ENCODE measurements at regions not wholly inside any gene's neighbourhood (a gene's known extent, or its start where the extent isn't known, plus 50 kb on each side); places are given as distances from the start of the nearest gene placed in this dataset.
"Not testable (repeated sequence)": the region's sequence is repeated elsewhere in the genome, so short reads cannot be mapped to it uniquely, and the experiment has no call there.

GRCh38 chr21:7916329-7917303 lies 2604.8 kb upstream of the TPTE start:
- H3K4me1 ChIP-seq (ENCODE audit: control insufficient read depth in 5 of 5, insufficient read depth in 5 of 5, low read length in 5 of 5), result no peaks in the 10 kb centered on the region
- H3K9ac ChIP-seq (ENCODE audit: low read length in 5 of 5), result no peak overlapping the region
- no peaks in the 10 kb centered on the region for H3K27me3 ChIP-seq (ENCODE audit: control insufficient read depth in 5 of 5, insufficient read depth in 4 of 5, low read length in 5 of 5)
- H3K4me3 ChIP-seq (ENCODE audit: low read depth in 1 of 5, low read length in 5 of 5), result peak overlapping the region in 2 of 5 donors; percentile 5 to 28
- no peaks in the 10 kb centered on the region for H3K36me3 ChIP-seq (ENCODE audit: control insufficient read depth in 5 of 5, insufficient read depth in 5 of 5, low read length in 5 of 5)
- peaks cover 0 to 41% (median 17%) of the 10 kb centered on the region in 5 donors for H3K9me3 ChIP-seq (ENCODE audit: control insufficient read depth in 5 of 5, low read length in 5 of 5)
- H3K27ac ChIP-seq (ENCODE audit: low read depth, low read length), result no peak overlapping the region

GRCh38 chr21:7917729-7918128 lies 2603.7 kb upstream of the TPTE start:
- Histone ChIP-seq H3K4me1 (ENCODE audit: control insufficient read depth in 5 of 5, insufficient read depth in 5 of 5, low read length in 5 of 5) (no peaks in the 10 kb centered on the region), H3K9ac (ENCODE audit: low read length in 5 of 5) (no peak overlapping the region), H3K4me3 (ENCODE audit: low read depth in 1 of 5, low read length in 5 of 5) (peak overlapping the region in 4 of 5 donors; percentile 0 to 7 (median 1)), H3K27ac (ENCODE audit: low read depth, low read length) (no peak overlapping the region), H3K36me3 (ENCODE audit: control insufficient read depth in 5 of 5, insufficient read depth in 5 of 5, low read length in 5 of 5) (no peaks in the 10 kb centered on the region), H3K9me3 (ENCODE audit: control insufficient read depth in 5 of 5, low read length in 5 of 5) (peaks cover 0 to 47% (median 28%) of the 10 kb centered on the region in 5 donors), H3K27me3 (ENCODE audit: control insufficient read depth in 5 of 5, insufficient read depth in 4 of 5, low read length in 5 of 5) (no peaks in the 10 kb centered on the region)

DNA sequence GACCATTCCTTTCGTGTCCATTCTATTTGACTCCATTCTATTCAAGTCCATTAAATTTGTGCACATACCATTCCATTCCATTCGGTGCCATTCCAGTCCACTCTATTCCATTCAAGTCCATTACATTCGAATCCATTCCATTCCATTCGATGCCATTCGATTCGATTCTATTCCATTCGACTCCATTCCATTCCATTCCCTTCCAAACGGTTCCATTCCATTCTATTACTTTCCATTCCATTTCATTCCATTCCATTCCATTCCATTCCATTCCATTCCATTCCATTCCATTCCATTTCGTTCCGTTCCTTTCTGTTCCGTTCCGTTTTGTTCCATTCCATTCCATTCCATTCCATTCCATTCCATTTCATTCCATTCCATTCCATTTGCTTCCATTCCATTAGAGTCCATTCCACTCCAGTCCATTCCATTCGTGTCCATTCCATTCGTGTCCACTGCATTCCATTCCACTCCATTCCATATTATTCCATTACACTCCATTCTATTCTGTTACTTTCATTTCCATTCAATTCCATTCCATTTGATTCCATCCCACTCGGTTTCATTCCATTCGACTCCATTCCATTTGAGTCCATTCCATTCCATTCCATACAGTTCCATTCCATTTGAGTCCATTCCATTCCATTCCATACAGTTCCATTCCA lies 2595.3 kb upstream of the TPTE start:
- H3K9ac ChIP-seq (ENCODE audit: low read length in 5 of 5); H3K4me1 ChIP-seq (ENCODE audit: control insufficient read depth in 5 of 5, insufficient read depth in 5 of 5, low read length in 5 of 5); H3K36me3 ChIP-seq (ENCODE audit: control insufficient read depth in 5 of 5, insufficient read depth in 5 of 5, low read length in 5 of 5); H3K27me3 ChIP-seq (ENCODE audit: control insufficient read depth in 5 of 5, insufficient read depth in 4 of 5, low read length in 5 of 5); H3K27ac ChIP-seq (ENCODE audit: low read depth, low read length): not testable (repeated sequence)
- H3K4me3 ChIP-seq (ENCODE audit: low read depth in 1 of 5, low read length in 5 of 5), result peak overlapping the region in 4 of 5 donors; percentile 1 to 13 (median 7)
- H3K9me3 ChIP-seq (ENCODE audit: control insufficient read depth in 5 of 5, low read length in 5 of 5), result peaks cover 8 to 67% (median 26%) of the 10 kb centered on the region in 5 donors

- H3K27me3 ChIP-seq (ENCODE audit: control insufficient read depth in 5 of 5, insufficient read depth in 4 of 5, low read length in 5 of 5); H3K36me3 ChIP-seq (ENCODE audit: control insufficient read depth in 5 of 5, insufficient read depth in 5 of 5, low read length in 5 of 5); H3K4me1 ChIP-seq (ENCODE audit: control insufficient read depth in 5 of 5, insufficient read depth in 5 of 5, low read length in 5 of 5); H3K27ac ChIP-seq (ENCODE audit: low read depth, low read length); H3K9ac ChIP-seq (ENCODE audit: low read length in 5 of 5): not testable (repeated sequence)
- peaks cover 14 to 85% (median 33%) of the 10 kb centered on the region in 5 donors for H3K9me3 ChIP-seq (ENCODE audit: control insufficient read depth in 5 of 5, low read length in 5 of 5)
- H3K4me3 ChIP-seq (ENCODE audit: low read depth in 1 of 5, low read length in 5 of 5), result peak overlapping the region in 3 of 5 donors; percentile 4 to 18 (median 5)
Measured at GRCh38 chr21:7928528-7928927, 2592.9 kb upstream of the TPTE start.

DNA sequence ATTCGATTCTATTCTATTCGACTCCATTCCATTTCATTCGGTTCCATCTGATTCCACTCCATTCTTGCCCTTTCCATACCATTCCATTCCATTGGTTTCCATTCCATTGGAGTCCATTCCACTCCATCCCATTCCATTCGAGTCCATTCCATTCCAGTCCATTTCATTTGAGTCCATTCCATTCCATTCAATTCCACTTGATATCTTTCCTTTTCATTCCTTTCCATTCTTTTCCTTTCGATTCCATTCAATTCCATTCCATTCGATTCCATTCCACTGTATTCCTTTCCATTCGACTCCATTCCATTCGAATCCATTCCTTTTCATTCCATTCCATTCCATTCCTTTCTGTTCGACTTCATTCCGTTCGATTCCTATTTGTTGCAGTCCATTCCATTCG lies 2591.8 kb upstream of the TPTE start:
- H3K27me3 ChIP-seq (ENCODE audit: control insufficient read depth in 5 of 5, insufficient read depth in 4 of 5, low read length in 5 of 5); H3K9ac ChIP-seq (ENCODE audit: low read length in 5 of 5); H3K4me1 ChIP-seq (ENCODE audit: control insufficient read depth in 5 of 5, insufficient read depth in 5 of 5, low read length in 5 of 5); H3K36me3 ChIP-seq (ENCODE audit: control insufficient read depth in 5 of 5, insufficient read depth in 5 of 5, low read length in 5 of 5); H3K27ac ChIP-seq (ENCODE audit: low read depth, low read length): not testable (repeated sequence)
- Histone ChIP-seq H3K9me3 (ENCODE audit: control insufficient read depth in 5 of 5, low read length in 5 of 5) (peaks cover 16 to 87% (median 44%) of the 10 kb centered on the region in 5 donors), H3K4me3 (ENCODE audit: low read depth in 1 of 5, low read length in 5 of 5) (peak overlapping the region in 1 of 5 donors; percentile 15)

GRCh38 chr21:7930445-7930844 lies 2590.9 kb upstream of the TPTE start:
- H3K27ac ChIP-seq (ENCODE audit: low read depth, low read length); H3K27me3 ChIP-seq (ENCODE audit: control insufficient read depth in 5 of 5, insufficient read depth in 4 of 5, low read length in 5 of 5); H3K36me3 ChIP-seq (ENCODE audit: control insufficient read depth in 5 of 5, insufficient read depth in 5 of 5, low read length in 5 of 5); H3K4me1 ChIP-seq (ENCODE audit: control insufficient read depth in 5 of 5, insufficient read depth in 5 of 5, low read length in 5 of 5); H3K9ac ChIP-seq (ENCODE audit: low read length in 5 of 5); H3K4me3 ChIP-seq (ENCODE audit: low read depth in 1 of 5, low read length in 5 of 5): not testable (repeated sequence)
- H3K9me3 ChIP-seq (ENCODE audit: control insufficient read depth in 5 of 5, low read length in 5 of 5), result peaks cover 8 to 88% (median 52%) of the 10 kb centered on the region in 5 donors

- Histone ChIP-seq H3K9me3 (ENCODE audit: control insufficient read depth in 5 of 5, low read length in 5 of 5) (peaks cover 11 to 87% (median 66%) of the 10 kb centered on the region in 5 donors), H3K4me3 (ENCODE audit: low read depth in 1 of 5, low read length in 5 of 5) (peak overlapping the region in 4 of 5 donors; percentile 2 to 7 (median 4))
- not testable (repeated sequence) for H3K27me3 ChIP-seq (ENCODE audit: control insufficient read depth in 5 of 5, insufficient read depth in 4 of 5, low read length in 5 of 5); H3K4me1 ChIP-seq (ENCODE audit: control insufficient read depth in 5 of 5, insufficient read depth in 5 of 5, low read length in 5 of 5); H3K27ac ChIP-seq (ENCODE audit: low read depth, low read length); H3K9ac ChIP-seq (ENCODE audit: low read length in 5 of 5); H3K36me3 ChIP-seq (ENCODE audit: control insufficient read depth in 5 of 5, insufficient read depth in 5 of 5, low read length in 5 of 5)
Measured at GRCh38 chr21:7932113-7932512, 2589.3 kb upstream of the TPTE start.

DNA sequence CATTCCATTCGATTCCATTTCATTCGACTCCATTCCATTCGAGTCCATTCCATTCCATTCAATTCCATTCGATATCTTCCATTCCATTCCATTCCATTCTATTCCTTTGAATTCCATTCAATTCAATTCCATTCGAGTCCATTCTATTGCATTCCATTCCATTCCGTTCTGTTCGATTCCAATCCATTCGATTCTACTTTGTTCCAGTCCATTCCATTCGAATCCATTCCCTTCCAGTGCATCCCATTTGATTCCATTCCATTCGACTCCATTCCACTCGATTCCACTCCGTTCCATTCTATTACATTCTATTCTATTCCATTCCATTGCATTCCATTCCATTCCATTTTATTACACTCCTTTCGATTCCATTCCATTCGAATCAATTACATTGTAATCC lies 2588.5 kb upstream of the TPTE start:
- not testable (repeated sequence) for H3K9ac ChIP-seq (ENCODE audit: low read length in 5 of 5); H3K36me3 ChIP-seq (ENCODE audit: control insufficient read depth in 5 of 5, insufficient read depth in 5 of 5, low read length in 5 of 5); H3K4me1 ChIP-seq (ENCODE audit: control insufficient read depth in 5 of 5, insufficient read depth in 5 of 5, low read length in 5 of 5); H3K27me3 ChIP-seq (ENCODE audit: control insufficient read depth in 5 of 5, insufficient read depth in 4 of 5, low read length in 5 of 5); H3K27ac ChIP-seq (ENCODE audit: low read depth, low read length)
- H3K9me3 ChIP-seq (ENCODE audit: control insufficient read depth in 5 of 5, low read length in 5 of 5), result peaks cover 11 to 87% (median 73%) of the 10 kb centered on the region in 5 donors
- H3K4me3 ChIP-seq (ENCODE audit: low read depth in 1 of 5, low read length in 5 of 5), result peak overlapping the region in 2 of 5 donors; percentile 1 to 2

GRCh38 chr21:7933923-7934322 lies 2587.5 kb upstream of the TPTE start:
- Histone ChIP-seq H3K27ac (ENCODE audit: low read depth, low read length) (no peak overlapping the region), H3K9ac (ENCODE audit: low read length in 5 of 5) (no peak overlapping the region), H3K36me3 (ENCODE audit: control insufficient read depth in 5 of 5, insufficient read depth in 5 of 5, low read length in 5 of 5) (no peaks in the 10 kb centered on the region), H3K4me1 (ENCODE audit: control insufficient read depth in 5 of 5, insufficient read depth in 5 of 5, low read length in 5 of 5) (no peaks in the 10 kb centered on the region), H3K4me3 (ENCODE audit: low read depth in 1 of 5, low read length in 5 of 5) (no peak overlapping the region), H3K27me3 (ENCODE audit: control insufficient read depth in 5 of 5, insufficient read depth in 4 of 5, low read length in 5 of 5) (no peaks in the 10 kb centered on the region), H3K9me3 (ENCODE audit: control insufficient read depth in 5 of 5, low read length in 5 of 5) (peaks cover 15 to 87% (median 84%) of the 10 kb centered on the region in 5 donors)

DNA sequence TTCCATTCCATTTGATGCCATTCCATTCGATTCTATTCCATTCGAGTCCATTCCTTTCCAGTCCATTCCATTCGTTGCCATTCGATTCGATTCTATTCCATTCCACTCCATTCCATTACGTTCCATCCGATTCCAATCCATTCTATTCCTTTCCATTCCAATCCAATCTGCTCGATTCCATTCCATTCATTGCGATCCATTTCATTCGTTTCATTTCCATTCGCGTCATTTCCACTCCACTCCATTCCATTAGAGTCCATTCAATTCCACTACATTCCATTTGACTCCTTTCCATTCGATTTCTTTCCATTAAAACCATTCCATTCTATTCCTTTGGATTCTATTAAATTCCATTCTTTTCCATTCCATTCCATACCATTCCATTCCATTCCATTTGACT lies 2584.1 kb upstream of the TPTE start:
- not testable (repeated sequence) for H3K36me3 ChIP-seq (ENCODE audit: control insufficient read depth in 5 of 5, insufficient read depth in 5 of 5, low read length in 5 of 5); H3K4me1 ChIP-seq (ENCODE audit: control insufficient read depth in 5 of 5, insufficient read depth in 5 of 5, low read length in 5 of 5); H3K27me3 ChIP-seq (ENCODE audit: control insufficient read depth in 5 of 5, insufficient read depth in 4 of 5, low read length in 5 of 5); H3K4me3 ChIP-seq (ENCODE audit: low read depth in 1 of 5, low read length in 5 of 5); H3K9ac ChIP-seq (ENCODE audit: low read length in 5 of 5); H3K27ac ChIP-seq (ENCODE audit: low read depth, low read length)
- peaks cover 25 to 100% (median 98%) of the 10 kb centered on the region in 5 donors for H3K9me3 ChIP-seq (ENCODE audit: control insufficient read depth in 5 of 5, low read length in 5 of 5)

Measured in subcutaneous abdominal adipose tissue (tissue), 5 donors.